OCI-M1 (cell line): ENCODE measurements at regions not wholly inside any gene's neighbourhood (a gene's known extent, or its start where the extent isn't known, plus 50 kb on each side); places are given as distances from the start of the nearest gene placed in this dataset.
"Not testable (repeated sequence)": the region's sequence is repeated elsewhere in the genome, so short reads cannot be mapped to it uniquely, and the experiment has no call there.

Experiments
- DNase-seq: peaks from one replicate; lab custom pipeline; 2025; lab: John Stamatoyannopoulos, UW

- DNase-seq, result no peak
These were observed 51.0 kb downstream of the FHIP2A start for GRCh38 chr10:114872519-114873087.

- DNase-seq, result peak; percentile 32
These were observed 53.3 kb downstream of the FHIP2A start for GRCh38 chr10:114874827-114875411.

- DNase-seq, result not testable (repeated sequence)
These were observed 54.1 kb downstream of the FHIP2A start for GRCh38 chr10:114875590-114876081.

- no peak for DNase-seq
These were observed 54.6 kb downstream of the FHIP2A start for GRCh38 chr10:114876169-114876568.

GRCh38 chr10:114876602-114877300 is 55.2 kb downstream of the FHIP2A start:
- DNase-seq, result peak; percentile 87

- DNase-seq, result no peak
These were observed 55.7 kb downstream of the FHIP2A start for GRCh38 chr10:114877301-114877644.

GRCh38 chr10:114879093-114879492 is 57.5 kb downstream of the FHIP2A start:
- no peak for DNase-seq

GRCh38 chr10:114879541-114880158 is 58.1 kb downstream of the FHIP2A start:
- peak; percentile 74 for DNase-seq

- no peak for DNase-seq
These were observed 56.6 kb upstream of the TRUB1 start for GRCh38 chr10:114881417-114881816.

- DNase-seq, result no peak
These were observed 56.1 kb upstream of the TRUB1 start for GRCh38 chr10:114881901-114882300.

- DNase-seq, result no peak
These were observed 52.6 kb upstream of the TRUB1 start for GRCh38 chr10:114885443-114885842.
